Mononuclear cell (primary cell): ENCODE measurements at regions not wholly inside any gene's neighbourhood (a gene's known extent, or its start where the extent isn't known, plus 50 kb on each side); places are given as distances from the start of the nearest gene placed in this dataset.
"Not testable (repeated sequence)": the region's sequence is repeated elsewhere in the genome, so short reads cannot be mapped to it uniquely, and the experiment has no call there.

Source experiments
- H3K27me3 ChIP-seq: 2 replicates; pipeline ENCODE4 v1.6.0; 2011; ENCODE audit warnings: low read length, control low read depth; ENCODE audit not compliant: insufficient read depth
- H3K4me1 ChIP-seq: 2 replicates; pipeline ENCODE4 v1.5.1; 2011; ENCODE audit warnings: mild to moderate bottlenecking, low read length, control low read depth; ENCODE audit not compliant: insufficient read depth
- H3K4me3 ChIP-seq: 2 replicates; pipeline ENCODE4 v1.5.1; 2011; ENCODE audit warnings: mild to moderate bottlenecking, low read length, moderate library complexity
- H3K9me3 ChIP-seq: 2 replicates; pipeline ENCODE4 v1.5.1; 2011; ENCODE audit warnings: low read depth, mild to moderate bottlenecking, control low read depth, low read length

DNA sequence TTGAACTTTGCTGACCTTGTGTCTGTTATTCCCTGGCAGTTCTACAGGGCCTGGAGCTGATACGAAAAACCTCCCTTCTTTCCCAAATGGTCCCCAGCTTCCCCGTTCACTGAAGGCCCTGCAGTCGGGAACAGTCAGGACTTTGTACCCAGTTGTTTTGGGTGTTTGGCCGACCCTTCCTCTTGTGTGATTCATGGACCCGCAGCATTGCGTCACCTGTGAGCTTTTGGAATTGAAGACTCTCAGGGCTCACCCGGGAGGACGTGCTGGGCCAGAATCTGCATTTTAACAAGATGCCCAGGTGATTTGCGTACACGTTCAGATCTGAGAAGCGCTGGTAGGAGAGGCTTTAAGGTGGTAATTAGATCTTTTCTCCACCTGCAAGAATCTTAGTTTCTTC lies 220.4 kb downstream of the OTOP1 start:
- H3K4me1 ChIP-seq, H3K4me3 ChIP-seq, H3K27me3 ChIP-seq, H3K9me3 ChIP-seq: not testable (repeated sequence)

DNA sequence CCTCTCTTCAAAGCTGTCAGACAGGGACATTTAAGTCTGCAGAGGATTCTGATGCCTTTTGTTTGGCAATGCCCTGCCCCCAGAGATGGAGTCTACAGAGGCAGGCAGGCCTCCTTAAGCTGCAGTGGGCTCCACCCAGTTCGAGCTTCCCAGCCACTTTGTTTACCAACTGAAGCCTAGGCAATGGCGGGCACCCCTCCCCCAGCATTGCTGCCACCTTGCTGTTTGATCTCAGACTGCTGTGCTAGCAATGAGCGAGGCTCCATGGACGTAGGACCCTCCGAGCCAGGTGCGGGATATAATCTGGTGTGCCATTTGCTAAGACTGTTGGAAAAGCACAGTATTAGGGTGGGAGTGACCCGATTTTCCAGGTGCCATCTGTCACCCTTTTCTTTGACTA lies 207.7 kb downstream of the OTOP1 start:
- H3K4me3 ChIP-seq, H3K27me3 ChIP-seq, H3K4me1 ChIP-seq, H3K9me3 ChIP-seq: not testable (repeated sequence)

DNA sequence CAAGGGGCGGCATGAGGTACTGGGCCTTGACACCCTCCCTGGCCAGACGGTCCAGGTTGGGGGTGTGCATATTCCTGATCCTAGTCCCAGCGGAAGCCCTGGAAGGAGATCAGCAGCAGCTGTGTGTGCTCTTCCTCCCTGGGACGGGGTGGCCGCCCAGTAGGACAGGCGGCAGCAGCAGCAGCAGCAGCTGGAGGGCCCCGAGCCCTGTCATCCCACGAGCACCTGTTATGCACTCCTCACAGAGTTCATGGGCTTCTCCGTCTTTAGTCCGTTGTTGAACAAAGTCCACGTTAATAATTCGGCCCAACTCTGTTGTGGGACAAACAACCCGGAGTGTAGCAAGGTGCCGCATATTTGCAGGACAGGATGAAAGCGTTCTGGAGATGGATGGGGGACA lies 205.6 kb downstream of the OTOP1 start:
- H3K27me3 ChIP-seq, H3K4me1 ChIP-seq, H3K4me3 ChIP-seq, H3K9me3 ChIP-seq: not testable (repeated sequence)

DNA sequence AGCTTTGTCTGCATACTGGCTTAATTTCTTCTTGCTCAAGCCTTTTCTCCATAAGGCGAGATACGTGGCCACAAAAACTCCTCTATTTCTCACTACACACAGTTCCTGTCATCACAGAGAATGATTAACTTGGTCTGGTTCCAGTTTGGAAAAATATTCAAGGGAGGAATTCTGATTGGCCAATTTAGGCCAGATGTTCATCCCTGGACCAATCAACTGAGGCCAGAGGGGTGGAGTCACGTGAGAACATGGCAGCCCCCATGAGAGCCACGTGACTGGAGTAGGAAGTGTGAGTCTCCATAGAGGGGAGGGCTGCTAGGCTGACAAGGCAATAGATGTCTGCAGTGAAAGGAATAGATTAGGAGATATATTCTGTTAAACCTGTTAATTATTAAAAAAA lies 200.0 kb downstream of the OTOP1 start:
- not testable (repeated sequence) for H3K4me3 ChIP-seq, H3K27me3 ChIP-seq, H3K9me3 ChIP-seq, H3K4me1 ChIP-seq

- H3K4me1 ChIP-seq, H3K4me3 ChIP-seq, H3K27me3 ChIP-seq, H3K9me3 ChIP-seq: not testable (repeated sequence)
Measured at GRCh38 chr4:4028752-4029151, 198.0 kb downstream of the OTOP1 start.

DNA sequence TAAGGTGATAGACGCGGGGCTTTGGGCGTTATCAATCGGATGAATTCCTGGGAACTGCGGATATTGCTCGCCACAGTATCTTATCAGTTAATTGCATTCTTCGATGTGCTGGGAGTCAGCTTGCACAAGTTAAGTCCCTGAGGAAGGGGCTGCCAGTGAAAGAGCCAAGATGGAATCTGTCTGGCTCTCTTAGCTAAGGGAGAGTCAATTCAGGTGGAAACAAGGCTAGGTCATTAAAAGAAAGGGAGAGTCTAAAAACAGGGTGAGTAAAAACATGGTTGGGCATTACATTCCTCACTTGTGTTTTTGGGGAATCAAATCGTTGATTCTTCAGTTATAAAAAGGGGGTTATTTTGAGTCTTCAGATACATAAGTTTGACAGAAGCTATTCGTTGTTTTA lies 196.2 kb downstream of the OTOP1 start:
- not testable (repeated sequence) for H3K9me3 ChIP-seq, H3K27me3 ChIP-seq, H3K4me1 ChIP-seq, H3K4me3 ChIP-seq

- H3K27me3 ChIP-seq, H3K4me1 ChIP-seq, H3K9me3 ChIP-seq, H3K4me3 ChIP-seq: not testable (repeated sequence)
Measured at GRCh38 chr4:4031446-4032135, 195.1 kb downstream of the OTOP1 start.

DNA sequence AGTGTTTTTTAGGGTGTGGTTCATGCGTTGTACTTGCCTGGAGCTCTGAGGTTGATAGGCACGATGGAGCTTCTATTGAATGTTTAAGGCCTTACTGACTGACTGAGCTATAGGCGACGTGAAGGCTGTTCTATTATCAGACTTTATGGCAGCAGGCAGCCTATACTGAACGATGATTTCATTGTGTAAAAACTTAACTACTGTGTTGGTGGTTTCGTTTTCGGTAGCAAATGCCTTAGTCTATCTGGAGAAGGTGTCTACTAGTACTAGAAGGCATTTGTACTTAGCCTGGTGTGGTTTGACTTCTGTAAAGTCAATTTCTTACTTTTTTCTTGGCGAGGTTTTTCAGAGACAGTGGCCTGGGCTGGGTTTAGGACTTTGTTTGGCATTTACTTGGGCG lies 194.4 kb downstream of the OTOP1 start:
- H3K4me3 ChIP-seq, H3K27me3 ChIP-seq, H3K4me1 ChIP-seq, H3K9me3 ChIP-seq: not testable (repeated sequence)

DNA sequence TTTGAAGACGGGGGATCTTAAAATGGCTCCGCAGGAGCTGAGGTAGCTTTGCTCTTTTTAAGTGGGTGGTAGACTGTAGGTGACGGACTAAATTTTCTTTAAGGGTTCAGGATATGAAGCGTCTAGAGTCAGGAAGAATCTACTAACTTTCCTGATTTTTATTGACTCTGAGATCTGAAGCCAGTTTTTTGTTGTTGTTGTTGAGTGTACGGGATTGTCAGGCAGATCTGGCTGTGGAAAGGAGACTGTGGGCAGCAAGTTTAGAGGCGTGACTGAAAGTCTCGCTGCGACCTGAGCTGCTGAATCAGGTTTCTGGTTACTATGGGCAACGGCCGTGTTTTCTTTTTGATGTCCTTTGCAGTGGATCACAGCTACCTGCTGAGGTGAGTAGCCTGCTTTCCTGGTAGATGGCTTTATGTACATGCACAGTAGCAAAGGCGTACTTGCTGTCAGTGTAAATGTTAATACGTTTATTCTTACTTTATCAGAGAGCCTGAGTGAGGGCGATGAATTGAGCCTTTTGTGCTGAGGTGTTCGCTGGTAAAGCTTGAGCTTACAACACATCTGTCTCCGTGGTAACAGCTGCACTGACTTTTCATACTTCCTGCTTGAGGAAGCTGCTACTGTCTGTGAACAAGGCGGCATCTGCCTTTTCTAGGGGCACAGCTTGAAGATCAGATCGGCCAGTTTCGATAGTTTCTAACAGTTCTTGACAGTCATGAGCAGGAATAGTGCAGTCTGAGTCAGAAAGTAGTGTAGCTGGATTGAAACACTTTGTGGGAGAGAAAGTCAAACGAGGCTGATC lies 193.7 kb downstream of the OTOP1 start:
- not testable (repeated sequence) for H3K27me3 ChIP-seq, H3K9me3 ChIP-seq, H3K4me3 ChIP-seq, H3K4me1 ChIP-seq

GRCh38 chr4:4037399-4038138 lies 189.2 kb downstream of the OTOP1 start:
- H3K27me3 ChIP-seq, H3K9me3 ChIP-seq, H3K4me3 ChIP-seq, H3K4me1 ChIP-seq: not testable (repeated sequence)

DNA sequence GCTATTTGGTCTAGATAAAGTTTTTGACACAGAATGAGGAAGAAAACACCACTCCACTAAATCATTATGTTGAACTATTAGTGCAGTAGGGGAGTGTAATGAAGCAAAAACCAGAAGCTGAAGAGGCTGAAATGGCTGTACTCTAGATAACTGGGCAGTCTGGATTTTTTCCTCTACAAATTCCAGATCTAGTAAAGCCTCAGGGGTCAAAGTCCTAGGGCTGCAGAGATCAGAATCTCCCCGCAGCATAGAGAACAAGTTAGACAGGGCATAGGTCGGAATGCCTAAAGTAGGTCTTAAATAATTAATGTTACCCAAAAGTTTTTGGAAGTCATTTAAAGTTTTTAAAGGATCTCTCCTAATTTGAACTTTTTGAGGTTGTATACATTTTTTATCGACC lies 180.9 kb downstream of the OTOP1 start:
- not testable (repeated sequence) for H3K4me1 ChIP-seq, H3K4me3 ChIP-seq, H3K9me3 ChIP-seq, H3K27me3 ChIP-seq

GRCh38 chr4:4046686-4047085 lies 180.0 kb downstream of the OTOP1 start:
- not testable (repeated sequence) for H3K27me3 ChIP-seq, H3K4me3 ChIP-seq, H3K9me3 ChIP-seq, H3K4me1 ChIP-seq

DNA sequence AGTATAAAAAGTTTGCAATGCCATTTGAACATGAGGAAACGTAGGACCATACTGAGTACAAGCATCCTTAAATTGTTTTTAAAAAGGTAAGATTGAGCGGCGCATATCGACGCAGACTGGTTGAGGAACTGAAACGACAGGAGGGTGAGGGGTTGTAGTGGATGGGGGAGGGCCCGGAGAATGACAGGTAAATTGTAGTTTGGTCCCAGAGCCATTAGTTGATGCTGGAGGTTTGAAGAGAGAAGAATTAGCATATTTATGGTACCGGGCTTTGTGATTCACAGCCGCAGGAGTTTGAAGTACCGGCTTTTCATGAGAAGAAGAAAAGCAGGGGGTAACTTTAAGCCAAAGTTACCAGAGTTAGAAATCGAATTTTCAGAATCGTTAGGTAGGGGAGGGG lies 179.5 kb downstream of the OTOP1 start:
- not testable (repeated sequence) for H3K9me3 ChIP-seq, H3K27me3 ChIP-seq, H3K4me1 ChIP-seq, H3K4me3 ChIP-seq

DNA sequence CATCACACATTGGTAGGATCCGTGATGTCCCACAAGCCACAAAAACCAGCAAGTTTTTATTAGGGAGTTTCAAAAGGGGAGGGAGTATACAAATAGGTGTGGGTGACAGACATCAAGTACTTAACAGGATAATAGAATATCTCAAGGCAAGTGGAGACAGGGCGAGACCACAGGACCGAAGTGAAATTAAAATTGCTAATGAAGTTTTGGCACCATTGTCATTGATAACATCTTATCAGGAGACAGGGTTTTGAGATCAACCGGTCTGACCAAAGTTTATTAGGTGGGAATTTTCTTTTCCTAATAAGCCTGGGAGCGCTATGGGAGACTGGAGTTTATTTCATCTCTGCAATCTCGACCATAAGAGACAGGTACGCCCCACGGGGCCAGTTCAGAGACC lies 178.5 kb downstream of the OTOP1 start:
- not testable (repeated sequence) for H3K27me3 ChIP-seq, H3K4me3 ChIP-seq, H3K9me3 ChIP-seq, H3K4me1 ChIP-seq

GRCh38 chr4:4050781-4051180 lies 175.9 kb downstream of the OTOP1 start:
- H3K4me3 ChIP-seq, H3K27me3 ChIP-seq, H3K4me1 ChIP-seq, H3K9me3 ChIP-seq: not testable (repeated sequence)

DNA sequence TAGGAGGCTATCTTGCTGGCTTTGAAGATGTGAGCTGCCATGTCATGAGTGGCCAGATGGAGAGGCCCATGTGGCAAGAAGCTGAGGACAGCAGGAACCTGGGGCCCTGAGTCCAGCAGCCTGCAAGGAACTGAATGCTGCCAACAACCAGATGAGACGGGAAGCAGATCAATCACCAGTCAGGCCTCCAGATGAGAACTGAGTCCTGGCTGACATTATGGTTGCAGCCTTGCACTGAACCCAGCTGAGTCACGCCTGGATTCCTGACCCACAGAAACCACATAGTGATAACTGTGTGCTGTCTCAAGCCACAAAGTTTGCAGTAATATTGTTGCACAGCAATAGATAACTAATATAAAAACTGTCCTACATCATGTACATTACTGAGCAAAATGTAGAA lies 173.8 kb downstream of the OTOP1 start:
- not testable (repeated sequence) for H3K4me1 ChIP-seq, H3K27me3 ChIP-seq, H3K9me3 ChIP-seq, H3K4me3 ChIP-seq
